Endothelial cell (in vitro differentiated cells): ENCODE measurements at regions not wholly inside any gene's neighbourhood (a gene's known extent, or its start where the extent isn't known, plus 50 kb on each side); places are given as distances from the start of the nearest gene placed in this dataset.

Source experiments
- DNase-seq: peaks from one replicate; pipeline ENCODE4 v3.0.0; 2021; ENCODE audit warnings: low spot score
- H3K27ac Mint-ChIP-seq: one replicate; pipeline ENCODE4 v1.8.0; 2021; ENCODE audit warnings: mixed read lengths, inconsistent platforms; ENCODE audit not compliant: unreplicated experiment
- H3K27me3 Mint-ChIP-seq: one replicate; pipeline ENCODE4 v1.8.0; 2021; ENCODE audit warnings: mild to moderate bottlenecking, moderate library complexity, mixed read lengths, inconsistent platforms; ENCODE audit not compliant: unreplicated experiment
- H3K36me3 Mint-ChIP-seq: one replicate; pipeline ENCODE4 v1.8.0; 2021; ENCODE audit warnings: mild to moderate bottlenecking, low read depth, mixed read lengths, inconsistent platforms; ENCODE audit not compliant: unreplicated experiment
- H3K4me1 Mint-ChIP-seq: one replicate; pipeline ENCODE4 v1.8.0; 2021; ENCODE audit warnings: mild to moderate bottlenecking, mixed read lengths, inconsistent platforms; ENCODE audit not compliant: unreplicated experiment
- H3K4me3 Mint-ChIP-seq: one replicate; pipeline ENCODE4 v1.8.0; 2021; ENCODE audit warnings: mild to moderate bottlenecking, mixed read lengths, inconsistent platforms; ENCODE audit not compliant: unreplicated experiment
- H3K9me3 Mint-ChIP-seq: one replicate; pipeline ENCODE4 v1.8.0; 2021; ENCODE audit warnings: mixed read lengths, inconsistent platforms; ENCODE audit not compliant: unreplicated experiment
- TF ChIP-seq, protein P1 (sequence below): fragments of 200-600 bp; sonication (generic); IDR thresholded peaks from one replicate; pipeline ENCODE4 v1.5.0; 2021; ENCODE audit warnings: antibody characterized with exemption; ENCODE audit not compliant: unreplicated experiment

DNA sequence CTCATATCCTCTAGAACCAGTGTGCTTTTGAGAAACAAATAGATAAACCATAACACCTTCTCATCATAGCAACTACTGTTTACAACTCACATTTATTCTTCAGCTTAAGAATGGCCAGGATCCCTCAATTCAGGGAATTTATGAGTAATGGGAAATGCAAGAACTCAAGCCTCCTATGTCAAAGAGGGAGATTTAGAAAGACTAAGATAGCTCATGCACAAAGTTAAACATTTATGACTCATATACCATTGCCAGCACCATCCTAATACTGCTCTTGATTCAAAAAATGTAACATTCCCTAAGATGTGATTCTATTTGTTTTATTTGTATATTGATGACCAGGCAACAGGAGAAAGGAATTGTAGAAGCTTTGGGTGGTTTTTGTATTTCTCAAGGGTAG, 172.8 kb downstream of the CYP26B1 start:
- Mint-ChIP-seq H3K27me3 (no peaks in the 10 kb centered on the region), H3K36me3 (no peaks in the 10 kb centered on the region), H3K9me3 (no peaks in the 10 kb centered on the region), H3K4me3 (no peak overlapping the region), H3K27ac (no peak overlapping the region), H3K4me1 (no peaks in the 10 kb centered on the region)
- DNase-seq = no peak
- TF ChIP-seq, protein P1, sequence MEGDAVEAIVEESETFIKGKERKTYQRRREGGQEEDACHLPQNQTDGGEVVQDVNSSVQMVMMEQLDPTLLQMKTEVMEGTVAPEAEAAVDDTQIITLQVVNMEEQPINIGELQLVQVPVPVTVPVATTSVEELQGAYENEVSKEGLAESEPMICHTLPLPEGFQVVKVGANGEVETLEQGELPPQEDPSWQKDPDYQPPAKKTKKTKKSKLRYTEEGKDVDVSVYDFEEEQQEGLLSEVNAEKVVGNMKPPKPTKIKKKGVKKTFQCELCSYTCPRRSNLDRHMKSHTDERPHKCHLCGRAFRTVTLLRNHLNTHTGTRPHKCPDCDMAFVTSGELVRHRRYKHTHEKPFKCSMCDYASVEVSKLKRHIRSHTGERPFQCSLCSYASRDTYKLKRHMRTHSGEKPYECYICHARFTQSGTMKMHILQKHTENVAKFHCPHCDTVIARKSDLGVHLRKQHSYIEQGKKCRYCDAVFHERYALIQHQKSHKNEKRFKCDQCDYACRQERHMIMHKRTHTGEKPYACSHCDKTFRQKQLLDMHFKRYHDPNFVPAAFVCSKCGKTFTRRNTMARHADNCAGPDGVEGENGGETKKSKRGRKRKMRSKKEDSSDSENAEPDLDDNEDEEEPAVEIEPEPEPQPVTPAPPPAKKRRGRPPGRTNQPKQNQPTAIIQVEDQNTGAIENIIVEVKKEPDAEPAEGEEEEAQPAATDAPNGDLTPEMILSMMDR = no peak

DNA sequence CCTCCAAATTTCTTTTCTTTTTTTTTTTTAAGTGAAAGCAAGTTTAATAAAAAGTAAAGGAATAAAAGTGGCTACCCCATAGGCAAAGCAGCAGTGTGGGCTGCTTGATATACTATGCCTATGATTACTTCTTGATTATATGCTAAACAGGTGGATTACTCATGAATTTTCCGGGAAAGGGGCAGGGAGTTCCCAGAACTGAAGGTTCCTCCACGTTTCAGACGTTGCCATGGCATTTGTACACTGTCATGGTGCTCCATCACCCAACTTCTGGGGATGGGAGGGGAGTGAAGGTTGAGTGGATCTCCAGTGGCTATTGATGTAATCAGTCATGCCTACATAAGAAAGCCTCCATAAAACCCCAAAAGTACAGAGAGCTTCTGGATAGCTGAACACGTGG, 176.2 kb downstream of the CYP26B1 start:
- no peaks in the 10 kb centered on the region for H3K9me3 Mint-ChIP-seq
- H3K4me1 Mint-ChIP-seq = no peaks in the 10 kb centered on the region
- DNase-seq = no peak
- H3K27me3 Mint-ChIP-seq = no peaks in the 10 kb centered on the region
- no peaks in the 10 kb centered on the region for H3K36me3 Mint-ChIP-seq
- TF ChIP-seq, protein P1 = no peak
- H3K27ac Mint-ChIP-seq = no peak overlapping the region
- no peak overlapping the region for H3K4me3 Mint-ChIP-seq

DNA sequence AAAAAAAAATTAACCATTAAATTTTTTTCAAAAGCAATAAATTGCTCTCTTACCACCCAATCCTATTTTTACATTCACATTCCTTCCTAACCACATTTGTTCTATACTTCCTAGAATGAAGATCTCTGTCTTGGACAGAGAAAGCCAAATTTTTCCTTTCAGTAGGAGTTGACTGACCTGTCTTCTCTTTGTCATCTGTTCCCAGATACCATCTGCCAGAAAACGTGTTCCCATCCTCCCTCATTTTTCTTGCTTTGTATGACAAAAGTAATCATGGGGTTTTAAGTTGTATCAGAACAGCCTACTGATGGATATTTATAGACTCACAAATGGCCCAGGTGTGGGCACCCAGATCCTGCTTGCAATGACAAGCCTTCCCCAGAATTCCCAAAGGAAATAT, 182.1 kb downstream of the CYP26B1 start:
- Mint-ChIP-seq H3K36me3 (no peaks in the 10 kb centered on the region), H3K27me3 (no peaks in the 10 kb centered on the region), H3K4me3 (no peak overlapping the region), H3K9me3 (no peaks in the 10 kb centered on the region), H3K27ac (no peak overlapping the region), H3K4me1 (no peaks in the 10 kb centered on the region)
- TF ChIP-seq, protein P1 = no peak
- DNase-seq = no peak

DNA sequence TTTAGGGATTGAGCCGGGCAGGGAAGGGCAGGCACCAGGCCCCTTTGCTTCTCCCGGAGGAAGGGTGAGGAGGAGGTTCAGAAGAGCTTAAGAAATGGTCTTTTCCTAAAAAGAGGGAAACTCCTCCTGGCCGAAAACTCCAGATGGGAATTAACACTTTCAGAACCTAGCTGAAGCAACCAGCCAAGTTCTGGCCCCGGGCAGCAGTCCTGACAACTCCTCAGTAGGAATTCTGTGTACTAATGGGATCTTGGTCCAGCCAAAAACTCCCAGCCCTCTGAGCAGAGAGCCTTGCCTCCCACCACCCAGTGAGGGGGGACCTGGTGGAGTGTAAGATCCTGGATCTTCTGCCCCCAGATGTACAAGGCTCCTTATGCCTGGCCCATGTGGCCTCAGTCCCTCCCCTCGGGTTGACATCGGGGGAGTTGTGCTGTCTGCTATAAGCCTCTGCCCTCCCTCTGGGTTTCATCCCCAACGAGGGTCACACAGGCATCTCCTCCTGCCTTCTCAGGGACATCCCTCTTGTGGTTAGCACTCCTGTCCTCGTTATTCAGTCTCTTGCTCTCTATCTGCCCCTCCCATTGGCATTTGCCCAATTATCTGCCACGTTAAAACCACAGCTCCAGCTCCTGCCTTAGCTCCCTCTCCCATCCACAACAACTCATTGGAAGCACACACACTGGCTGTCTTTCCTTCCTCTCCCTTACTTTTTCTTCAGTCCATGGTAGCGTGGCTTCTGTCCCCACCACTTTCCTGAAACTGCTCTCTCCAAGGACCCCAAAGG, 184.6 kb downstream of the CYP26B1 start:
- TF ChIP-seq, protein P1 = no peak

DNA sequence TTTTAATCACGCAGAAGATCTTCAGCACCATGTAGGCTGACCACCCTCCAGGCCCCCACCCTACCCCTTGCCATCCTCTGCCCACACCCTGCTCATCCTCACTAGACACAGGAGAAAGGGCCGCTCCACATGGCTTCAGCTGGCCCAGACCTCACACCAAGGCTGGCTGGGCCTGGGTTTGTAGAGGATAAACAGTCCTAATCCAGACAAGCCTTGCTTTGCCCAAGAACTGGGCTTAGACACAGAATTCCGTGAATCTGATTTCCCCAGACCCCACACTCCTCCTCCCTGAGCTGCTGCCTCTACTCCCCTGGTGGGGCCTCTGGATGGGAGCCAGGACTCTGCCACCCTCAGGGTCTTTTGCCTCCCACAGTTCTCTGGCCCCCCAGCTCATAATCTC, 185.3 kb downstream of the CYP26B1 start:
- TF ChIP-seq, protein P1 = no peak
- Mint-ChIP-seq H3K4me3 (no peak overlapping the region), H3K27me3 (no peaks in the 10 kb centered on the region), H3K36me3 (no peaks in the 10 kb centered on the region), H3K27ac (no peak overlapping the region), H3K9me3 (no peaks in the 10 kb centered on the region), H3K4me1 (no peaks in the 10 kb centered on the region)
- no peak for DNase-seq

More for the DNA sequence above, 184.6 kb downstream of the CYP26B1 start:
- Mint-ChIP-seq H3K9me3 (no peaks in the 10 kb centered on the region), H3K27ac (no peak overlapping the region), H3K4me3 (no peak overlapping the region), H3K27me3 (no peaks in the 10 kb centered on the region), H3K4me1 (no peaks in the 10 kb centered on the region), H3K36me3 (no peaks in the 10 kb centered on the region)
- no peak for DNase-seq
